Breast epithelium (tissue), 4 donors: ENCODE measurements at regions not wholly inside any gene's neighbourhood (a gene's known extent, or its start where the extent isn't known, plus 50 kb on each side); places are given as distances from the start of the nearest gene placed in this dataset.

Experiments used
- DNase-seq, 2 donors: peaks; one replicate each; pipeline ENCODE4 v3.0.0-alpha.2; 2019; ENCODE audit warnings: low spot score in 2 of 2
- H3K27ac ChIP-seq, 2 donors: fragments of 200-600 bp; sonication (generic) in 1 of 2; one replicate each; pipeline ENCODE4 v1.5.1; 2016 to 2019; ENCODE audit warnings: mild to moderate bottlenecking in 1 of 2
- H3K27me3 ChIP-seq, 2 donors: fragments of 200-600 bp; sonication (generic) in 1 of 2; one replicate each; pipeline versions ENCODE4 v1.5.1 to v1.6.0; 2017 to 2019; ENCODE audit warnings: control low read depth in 1 of 2, mild to moderate bottlenecking in 1 of 2
- H3K36me3 ChIP-seq: fragments of 200-600 bp; one replicate; pipeline ENCODE4 v1.5.1; 2019
- H3K4me1 ChIP-seq, 2 donors: fragments of 200-600 bp; sonication (generic); one replicate each; pipeline ENCODE4 v1.5.1; 2016 to 2019; ENCODE audit warnings: control low read depth in 1 of 2
- H3K4me3 ChIP-seq, 3 donors: fragments of 200-600 bp; sonication (generic); 1 replicate in 2 of 3; 2 replicates in 1 of 3; pipeline ENCODE4 v1.5.1; 2016 to 2019; ENCODE audit warnings: mild to moderate bottlenecking in 3 of 3, moderate library complexity in 2 of 3
- H3K9me3 ChIP-seq, 2 donors: fragments of 200-600 bp; sonication (generic) in 1 of 2; one replicate each; pipeline ENCODE4 v1.5.1; 2016 to 2019; ENCODE audit warnings: control low read depth in 1 of 2
- POLR2A ChIP-seq: fragments of 450-650 bp; IDR thresholded peaks from one replicate; pipeline ENCODE4 v1.6.1; 2016; ENCODE audit warnings: antibody characterized with exemption, mild to moderate bottlenecking, moderate library complexity
- POLR2AphosphoS5 ChIP-seq, 3 donors: sonication (generic); formaldehyde crosslinking; IDR thresholded peaks; one replicate each; pipeline ENCODE4 v1.6.1; 2017; ENCODE audit warnings: antibody characterized with exemption in 3 of 3
- intact Hi-C: fragments of 100-400 bp; cut with DNase I; formaldehyde crosslinking; loops from one replicate; pipeline ENCODE4 v1.15.1; 2023; ENCODE audit warnings: low total_unique reads
- TF ChIP-seq, protein P1 (sequence below), 3 donors: fragments of 450-650 bp; IDR thresholded peaks; one replicate each; pipeline ENCODE4 v1.5.1; 2016 to 2017; ENCODE audit warnings: antibody characterized with exemption in 3 of 3, mild to moderate bottlenecking in 3 of 3, moderate library complexity in 3 of 3

DNA sequence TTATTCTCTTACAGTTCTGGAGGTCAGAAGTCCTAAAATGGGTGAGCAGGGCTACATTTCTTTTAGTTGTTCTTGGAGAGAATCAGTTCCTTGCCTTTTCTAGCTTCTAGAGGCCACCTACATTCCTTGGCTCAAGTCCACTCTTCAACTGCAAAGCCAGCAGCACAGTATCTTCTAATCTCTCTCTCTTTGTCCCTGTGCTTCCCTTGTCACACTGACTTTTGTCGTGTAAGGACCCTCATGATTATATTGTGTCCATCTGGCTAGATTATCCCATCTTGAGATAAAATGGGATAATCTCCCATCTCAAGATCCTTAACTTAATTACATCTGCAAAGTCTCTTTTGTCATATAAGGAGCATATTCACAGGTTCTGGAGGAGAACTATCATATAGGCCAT is 359.0 kb downstream of the ADRA2A start:
- Histone ChIP-seq H3K4me3 (no peak overlapping the region), H3K9me3 (no peaks in the 10 kb centered on the region), H3K27ac (no peak overlapping the region), H3K36me3 (no peaks in the 10 kb centered on the region), H3K27me3 (peaks cover 0 to 3% of the 10 kb centered on the region in 2 donors), H3K4me1 (no peaks in the 10 kb centered on the region)
- DNase-seq = no peak
- intact Hi-C loops = no loop called here
- TF ChIP-seq, protein P1, sequence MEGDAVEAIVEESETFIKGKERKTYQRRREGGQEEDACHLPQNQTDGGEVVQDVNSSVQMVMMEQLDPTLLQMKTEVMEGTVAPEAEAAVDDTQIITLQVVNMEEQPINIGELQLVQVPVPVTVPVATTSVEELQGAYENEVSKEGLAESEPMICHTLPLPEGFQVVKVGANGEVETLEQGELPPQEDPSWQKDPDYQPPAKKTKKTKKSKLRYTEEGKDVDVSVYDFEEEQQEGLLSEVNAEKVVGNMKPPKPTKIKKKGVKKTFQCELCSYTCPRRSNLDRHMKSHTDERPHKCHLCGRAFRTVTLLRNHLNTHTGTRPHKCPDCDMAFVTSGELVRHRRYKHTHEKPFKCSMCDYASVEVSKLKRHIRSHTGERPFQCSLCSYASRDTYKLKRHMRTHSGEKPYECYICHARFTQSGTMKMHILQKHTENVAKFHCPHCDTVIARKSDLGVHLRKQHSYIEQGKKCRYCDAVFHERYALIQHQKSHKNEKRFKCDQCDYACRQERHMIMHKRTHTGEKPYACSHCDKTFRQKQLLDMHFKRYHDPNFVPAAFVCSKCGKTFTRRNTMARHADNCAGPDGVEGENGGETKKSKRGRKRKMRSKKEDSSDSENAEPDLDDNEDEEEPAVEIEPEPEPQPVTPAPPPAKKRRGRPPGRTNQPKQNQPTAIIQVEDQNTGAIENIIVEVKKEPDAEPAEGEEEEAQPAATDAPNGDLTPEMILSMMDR (IDR thresholded peaks at IDR 0.05) = no peak
- TF ChIP-seq POLR2AphosphoS5 (IDR thresholded peaks at IDR 0.05) (no peak), POLR2A (no peak)

DNA sequence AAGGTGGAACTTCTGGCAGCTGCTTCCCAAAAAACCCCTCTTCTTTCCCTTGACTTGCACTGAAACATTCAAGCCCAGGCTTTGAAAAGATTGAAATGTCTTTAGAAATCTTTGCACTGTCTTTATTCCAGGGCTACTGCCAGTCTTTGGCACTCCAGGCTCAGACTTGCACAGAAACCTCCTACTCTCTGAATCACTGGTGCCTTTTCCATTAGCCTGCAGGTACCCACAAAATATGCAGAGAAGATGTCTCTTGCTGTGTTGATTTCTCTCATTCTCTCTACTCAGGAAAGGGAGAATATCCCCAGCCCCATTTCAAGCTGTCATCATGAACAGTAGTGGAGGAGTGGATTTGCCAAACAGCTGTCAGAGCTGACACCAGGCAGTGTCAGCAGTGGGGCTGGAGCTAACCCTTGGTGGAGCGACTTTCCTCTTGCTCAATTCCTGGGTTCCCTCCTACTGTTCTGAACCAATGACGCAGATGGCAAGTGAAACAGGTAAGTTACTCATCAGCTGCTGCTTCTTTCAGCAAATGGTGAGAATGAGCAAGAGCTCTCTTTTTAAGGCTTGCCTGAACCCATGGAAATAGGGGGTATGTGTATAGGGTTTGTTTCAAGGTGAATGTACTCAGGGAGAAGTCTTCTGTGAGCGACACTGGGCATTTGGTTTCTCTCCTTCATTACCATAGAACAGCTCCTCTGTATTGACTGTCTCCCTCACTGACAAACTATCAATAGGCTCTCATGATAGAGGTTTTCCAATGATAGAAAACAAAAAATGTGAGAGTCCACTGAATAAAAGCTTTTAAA is 362.4 kb downstream of the ADRA2A start:
- Histone ChIP-seq H3K36me3 (no peaks in the 10 kb centered on the region), H3K9me3 (no peaks in the 10 kb centered on the region), H3K27me3 (peaks cover 0 to 3% of the 10 kb centered on the region in 2 donors), H3K4me3 (no peak overlapping the region), H3K4me1 (no peaks in the 10 kb centered on the region), H3K27ac (no peak overlapping the region)
- TF ChIP-seq, protein P1 (IDR thresholded peaks at IDR 0.05) = no peak
- TF ChIP-seq POLR2AphosphoS5 (IDR thresholded peaks at IDR 0.05) (no peak), POLR2A (no peak)
- intact Hi-C loops = no loop called here
- DNase-seq = no peak

DNA sequence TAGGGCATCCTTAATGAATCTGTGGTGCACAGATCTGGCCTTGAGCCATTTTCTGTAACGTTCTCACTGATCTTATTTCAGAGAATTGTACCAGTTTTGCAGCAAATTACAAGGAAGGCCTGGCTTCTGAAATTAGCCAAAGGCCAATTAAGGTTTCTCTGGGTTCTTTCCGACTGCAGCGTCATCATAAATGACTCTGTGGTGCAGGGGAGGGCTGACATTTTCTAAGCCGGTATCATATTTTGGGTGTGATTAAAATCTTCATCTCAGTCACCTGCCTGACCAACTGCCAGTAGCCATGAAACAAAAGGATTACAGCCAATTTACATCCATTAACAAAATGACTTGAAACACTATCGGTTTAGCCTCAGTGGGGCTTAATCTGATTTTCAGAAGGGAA is 363.7 kb downstream of the ADRA2A start:
- Histone ChIP-seq H3K4me1 (no peaks in the 10 kb centered on the region), H3K36me3 (no peaks in the 10 kb centered on the region)
- TF ChIP-seq POLR2A (no peak), POLR2AphosphoS5 (IDR thresholded peaks at IDR 0.05) (no peak)
- TF ChIP-seq, protein P1 (IDR thresholded peaks at IDR 0.05) = no peak

DNA sequence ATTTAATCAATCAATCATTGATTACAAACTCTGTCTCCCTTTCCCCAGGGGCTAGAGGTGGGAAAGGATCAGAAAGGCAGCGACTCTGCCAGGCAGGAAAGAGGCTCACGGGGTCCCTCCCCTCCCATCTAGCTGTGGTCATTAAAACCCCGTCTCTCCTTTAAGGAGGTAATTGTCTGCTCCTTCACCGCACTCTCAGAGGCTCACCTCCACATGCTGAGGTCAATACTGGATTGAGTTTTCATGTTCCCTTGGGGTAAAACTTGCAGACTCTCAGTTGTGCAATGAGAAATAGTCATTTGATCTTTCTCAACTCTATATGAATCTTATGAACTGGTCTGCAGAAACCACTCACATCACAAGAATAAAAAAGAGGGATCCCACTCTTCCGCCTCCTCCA is 368.8 kb downstream of the ADRA2A start:
- H3K4me1 ChIP-seq = no peaks in the 10 kb centered on the region
- no peak overlapping the region for H3K4me3 ChIP-seq
- no peak overlapping the region for H3K27ac ChIP-seq
- H3K36me3 ChIP-seq = no peaks in the 10 kb centered on the region
- no peaks in the 10 kb centered on the region for H3K9me3 ChIP-seq
- no peak for DNase-seq
- no peak for TF ChIP-seq POLR2AphosphoS5 (IDR thresholded peaks at IDR 0.05)
- TF ChIP-seq, protein P1 (IDR thresholded peaks at IDR 0.05) = no peak
- no peak for TF ChIP-seq POLR2A
- no peaks in the 10 kb centered on the region for H3K27me3 ChIP-seq
- intact Hi-C loops = no loop called here

More for the DNA sequence above, 363.7 kb downstream of the ADRA2A start:
- Histone ChIP-seq H3K27ac (no peak overlapping the region), H3K9me3 (no peaks in the 10 kb centered on the region), H3K4me3 (no peak overlapping the region), H3K27me3 (peaks cover 0 to 3% of the 10 kb centered on the region in 2 donors)
- intact Hi-C loops = no loop called here
- no peak for DNase-seq

DNA sequence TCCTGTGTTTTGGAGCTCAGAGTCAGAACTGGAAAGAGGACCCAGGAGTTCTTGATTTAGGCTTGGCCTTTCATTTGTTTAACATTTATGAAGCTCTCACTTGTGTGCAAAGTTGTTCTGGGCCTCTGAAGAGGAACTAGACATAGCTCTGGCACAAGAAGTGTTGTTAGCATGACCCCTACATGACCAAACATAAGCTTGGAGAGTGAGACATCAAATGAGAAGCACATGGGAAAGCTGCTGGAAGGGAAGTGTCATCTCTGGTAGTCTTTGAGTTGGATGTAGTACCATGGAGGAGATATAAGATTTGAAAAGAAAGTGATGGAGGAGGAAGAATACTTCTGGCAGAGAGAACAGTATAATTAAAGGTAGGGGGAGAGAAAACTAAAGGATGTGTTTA is 370.1 kb downstream of the ADRA2A start:
- Histone ChIP-seq H3K27ac (no peak overlapping the region), H3K36me3 (no peaks in the 10 kb centered on the region), H3K4me3 (no peak overlapping the region), H3K27me3 (no peaks in the 10 kb centered on the region), H3K4me1 (no peaks in the 10 kb centered on the region), H3K9me3 (no peaks in the 10 kb centered on the region)
- TF ChIP-seq POLR2A = no peak
- TF ChIP-seq POLR2AphosphoS5 (IDR thresholded peaks at IDR 0.05) = no peak
- TF ChIP-seq, protein P1 (IDR thresholded peaks at IDR 0.05) = no peak
- no peak for DNase-seq
- intact Hi-C loops = no loop called here
